Neural progenitor cell (in vitro differentiated cells): ENCODE measurements at regions not wholly inside any gene's neighbourhood (a gene's known extent, or its start where the extent isn't known, plus 50 kb on each side); places are given as distances from the start of the nearest gene placed in this dataset.

ENCODE experiments used
- CTCF ChIP-seq: fragments of 200-600 bp; sonication (generic); IDR thresholded peaks from 2 replicates; pipeline ENCODE4 v1.5.1; 2017; ENCODE audit warnings: antibody characterized with exemption, mild to moderate bottlenecking
- EZH2 ChIP-seq: fragments of 200-600 bp; sonication (generic); IDR thresholded peaks from 2 replicates; pipeline ENCODE4 v1.6.1; 2017; ENCODE audit warnings: antibody characterized with exemption, mild to moderate bottlenecking, moderate library complexity
- EZH2phosphoT487 ChIP-seq: fragments of 200-600 bp; sonication (generic); IDR thresholded peaks from 2 replicates; pipeline ENCODE4 v1.6.1; 2017; ENCODE audit warnings: antibody characterized with exemption

- TF ChIP-seq CTCF (peak; percentile 39), EZH2 (peak; percentile 26), EZH2phosphoT487 (no peak)
Observed at GRCh38 chr6:44002593-44003344, 124.5 kb downstream of the MRPL14 start.
